Upper lobe of left lung (tissue), 6 donors: ENCODE measurements at regions not wholly inside any gene's neighbourhood (a gene's known extent, or its start where the extent isn't known, plus 50 kb on each side); places are given as distances from the start of the nearest gene placed in this dataset.
"Not testable (repeated sequence)": the region's sequence is repeated elsewhere in the genome, so short reads cannot be mapped to it uniquely, and the experiment has no call there.

Experiments used
- ATAC-seq, 2 donors: fragments of 200-7000 bp; cut with Tn5 transposase; one replicate each; pipeline ENCODE4 v1.9.1; 2022; ENCODE audit warnings: mild to moderate bottlenecking in 2 of 2, moderate library complexity in 2 of 2; ENCODE audit not compliant: low FRiP score in 2 of 2
- DNase-seq, 2 donors: peaks; one replicate each; pipeline ENCODE4 v3.0.0-alpha.2; 2019 to 2020
- H3K27ac ChIP-seq, 4 donors: fragments of 200-600 bp; sonication (generic); one replicate each; pipeline ENCODE4 v1.5.1; 2016 to 2019
- H3K27me3 ChIP-seq, 4 donors: fragments of 200-600 bp; sonication (generic); one replicate each; pipeline ENCODE4 v1.5.1; 2017 to 2019
- H3K36me3 ChIP-seq, 4 donors: fragments of 200-600 bp; sonication (generic); one replicate each; pipeline ENCODE4 v1.5.1; 2016 to 2019
- H3K4me1 ChIP-seq, 4 donors: fragments of 200-600 bp; sonication (generic); one replicate each; pipeline ENCODE4 v1.5.1; 2018 to 2019
- H3K4me3 ChIP-seq, 4 donors: fragments of 200-600 bp; sonication (generic); one replicate each; pipeline ENCODE4 v1.5.1; 2017 to 2019; ENCODE audit warnings: mild to moderate bottlenecking in 2 of 4, moderate library complexity in 1 of 4
- H3K9me3 ChIP-seq, 4 donors: fragments of 200-600 bp; sonication (generic); one replicate each; pipeline ENCODE4 v1.5.1; 2018 to 2019
- CTCF ChIP-seq, 6 experiments: fragments of 450-650 bp in 4 of 6; fragments of 200-600 bp in 2 of 6; sonication (generic) in 2 of 6; IDR thresholded peaks; one replicate each; pipeline ENCODE4 v1.5.1; 2016 to 2019; ENCODE audit warnings: antibody characterized with exemption in 6 of 6
- EP300 ChIP-seq, 4 donors: sonication (generic); formaldehyde crosslinking; IDR thresholded peaks; one replicate each; pipeline ENCODE4 v1.5.1; 2017; ENCODE audit warnings: antibody characterized with exemption in 4 of 4, control low read depth in 2 of 4
- POLR2A ChIP-seq, 4 donors: fragments of 450-650 bp; IDR thresholded peaks; one replicate each; pipeline ENCODE4 v1.5.1; 2016 to 2017; ENCODE audit warnings: antibody characterized with exemption in 4 of 4, mild to moderate bottlenecking in 2 of 4
- POLR2AphosphoS5 ChIP-seq, 2 donors: sonication (generic); formaldehyde crosslinking; IDR thresholded peaks; one replicate each; pipeline ENCODE4 v1.5.1; 2017; ENCODE audit warnings: antibody characterized with exemption in 2 of 2
- WGBS, 2 donors: methylation state at CpG; one replicate each; pipeline ENCODE4 v1.1.5; 2017 to 2018; 5-methylcytosine and 5-hydroxymethylcytosine counted together
- donor health status: DM: no; HTN: no; CAD: no; lungs with moderate emphysema.
- donor health status: DM: no; HTN: yes; CAD: no; lungs with severe emphysema.

- H3K27ac ChIP-seq: no peak overlapping the region
- H3K4me3 ChIP-seq: no peak overlapping the region
- ATAC-seq (peak; percentile 17 to 56), DNase-seq (peak in 1 of 2 donors; percentile 13)
- peaks cover 0 to 9% (median 4%) of the 10 kb centered on the region in 4 donors for H3K9me3 ChIP-seq
- H3K27me3 ChIP-seq: no peaks in the 10 kb centered on the region
- H3K4me1 ChIP-seq: no peaks in the 10 kb centered on the region
- no peaks in the 10 kb centered on the region for H3K36me3 ChIP-seq
- WGBS, 2 donors: 86 to 89% methylated on average over 6 of the region's 6 CpGs
- TF ChIP-seq CTCF (IDR thresholded peaks at IDR 0.05): no peak
- no peak for TF ChIP-seq POLR2A (IDR thresholded peaks at IDR 0.05)
- TF ChIP-seq POLR2AphosphoS5 (IDR thresholded peaks at IDR 0.05): no peak
- TF ChIP-seq EP300 (IDR thresholded peaks at IDR 0.05): no peak
Observed at GRCh38 chr13:65309906-65310305, 1920.2 kb downstream of the PCDH9 start.

GRCh38 chr13:65308729-65309128 lies 1921.4 kb downstream of the PCDH9 start:
- DNase-seq, H3K9me3 ChIP-seq, H3K36me3 ChIP-seq, H3K27ac ChIP-seq, H3K27me3 ChIP-seq, H3K4me1 ChIP-seq, H3K4me3 ChIP-seq, ATAC-seq: not testable (repeated sequence)
- 87 to 94% methylated on average over 1 of the region's 1 CpG for WGBS, 2 donors

GRCh38 chr13:65307056-65307455 lies 1923.1 kb downstream of the PCDH9 start:
- 86 to 97% methylated on average over 1 of the region's 1 CpG for WGBS, 2 donors
- TF ChIP-seq CTCF (IDR thresholded peaks at IDR 0.05): no peak
- TF ChIP-seq EP300 (IDR thresholded peaks at IDR 0.05): no peak
- no peak for TF ChIP-seq POLR2AphosphoS5 (IDR thresholded peaks at IDR 0.05)
- TF ChIP-seq POLR2A (IDR thresholded peaks at IDR 0.05): no peak
- no peaks in the 10 kb centered on the region for H3K27me3 ChIP-seq
- no peak overlapping the region for H3K27ac ChIP-seq
- peaks cover 0 to 9% (median 1%) of the 10 kb centered on the region in 4 donors for H3K9me3 ChIP-seq
- H3K36me3 ChIP-seq: no peaks in the 10 kb centered on the region
- no peak overlapping the region for H3K4me3 ChIP-seq
- DNase-seq (no peak), ATAC-seq (no peak)
- no peaks in the 10 kb centered on the region for H3K4me1 ChIP-seq

- H3K27me3 ChIP-seq: no peaks in the 10 kb centered on the region
- 63 to 65% methylated on average over 3 of the region's 3 CpGs for WGBS, 2 donors
Observed at GRCh38 chr13:65302691-65303090, 1927.4 kb downstream of the PCDH9 start.

GRCh38 chr13:65301506-65301905 lies 1928.6 kb downstream of the PCDH9 start:
- H3K9me3 ChIP-seq: no peaks in the 10 kb centered on the region
- DNase-seq: no peak
- H3K4me3 ChIP-seq: no peak overlapping the region
- no peaks in the 10 kb centered on the region for H3K36me3 ChIP-seq
- no peaks in the 10 kb centered on the region for H3K4me1 ChIP-seq
- no peak overlapping the region for H3K27ac ChIP-seq
- no peak for ATAC-seq
- no peaks in the 10 kb centered on the region for H3K27me3 ChIP-seq
- TF ChIP-seq POLR2AphosphoS5 (IDR thresholded peaks at IDR 0.05) (no peak), CTCF (IDR thresholded peaks at IDR 0.05) (no peak), EP300 (IDR thresholded peaks at IDR 0.05) (no peak), POLR2A (IDR thresholded peaks at IDR 0.05) (no peak)

More at GRCh38 chr13:65302691-65303090, 1927.4 kb downstream of the PCDH9 start:
- H3K27ac ChIP-seq: no peak overlapping the region
- no peaks in the 10 kb centered on the region for H3K9me3 ChIP-seq
- ATAC-seq (no peak), DNase-seq (no peak)
- H3K4me1 ChIP-seq: no peaks in the 10 kb centered on the region
- TF ChIP-seq POLR2A (IDR thresholded peaks at IDR 0.05) (no peak), CTCF (IDR thresholded peaks at IDR 0.05) (no peak), EP300 (IDR thresholded peaks at IDR 0.05) (no peak), POLR2AphosphoS5 (IDR thresholded peaks at IDR 0.05) (no peak)
- H3K36me3 ChIP-seq: no peaks in the 10 kb centered on the region
- H3K4me3 ChIP-seq: no peak overlapping the region
